Iris pigment epithelial cell (primary cell): ENCODE measurements at regions not wholly inside any gene's neighbourhood (a gene's known extent, or its start where the extent isn't known, plus 50 kb on each side); places are given as distances from the start of the nearest gene placed in this dataset.
A peak's percentile ranks its signal among the peaks of the same experiment; 100 is the strongest.
"Not testable (repeated sequence)": the region's sequence is repeated elsewhere in the genome, so short reads cannot be mapped to it uniquely, and the experiment has no call there.

Source experiments
- DNase-seq: peaks from one replicate; pipeline ENCODE4 v3.0.0-alpha.2; 2011; ENCODE audit warnings: low read depth

- peak; percentile 83 for DNase-seq
These were observed 404.4 kb downstream of the BMP2 start for GRCh38 chr20:7171911-7172310.

- no peak for DNase-seq
These were observed 407.1 kb downstream of the BMP2 start for GRCh38 chr20:7174554-7174953.

- not testable (repeated sequence) for DNase-seq
These were observed 408.3 kb downstream of the BMP2 start for GRCh38 chr20:7175827-7176226.

GRCh38 chr20:7178004-7178403, 410.5 kb downstream of the BMP2 start:
- DNase-seq = no peak

- DNase-seq = peak; percentile 67
These were observed 413.0 kb downstream of the BMP2 start for GRCh38 chr20:7180256-7181045.

GRCh38 chr20:7189231-7189630, 421.7 kb downstream of the BMP2 start:
- DNase-seq = no peak

GRCh38 chr20:7193681-7194080, 426.2 kb downstream of the BMP2 start:
- DNase-seq = peak; percentile 54

- peak; percentile 97 for DNase-seq
These were observed 428.2 kb downstream of the BMP2 start for GRCh38 chr20:7195704-7196103.

GRCh38 chr20:7196481-7196880, 429.0 kb downstream of the BMP2 start:
- DNase-seq = peak; percentile 58

GRCh38 chr20:7199861-7200260, 432.4 kb downstream of the BMP2 start:
- no peak for DNase-seq

GRCh38 chr20:7207186-7207798, 439.8 kb downstream of the BMP2 start:
- DNase-seq = peak; percentile 59

GRCh38 chr20:7210910-7211309, 443.4 kb downstream of the BMP2 start:
- no peak for DNase-seq

- no peak for DNase-seq
These were observed 446.7 kb downstream of the BMP2 start for GRCh38 chr20:7214081-7214740.

- DNase-seq = no peak
These were observed 450.1 kb downstream of the BMP2 start for GRCh38 chr20:7217606-7218005.

GRCh38 chr20:7220755-7221154, 453.3 kb downstream of the BMP2 start:
- DNase-seq = no peak

GRCh38 chr20:7226156-7226555, 458.7 kb downstream of the BMP2 start:
- DNase-seq = no peak

GRCh38 chr20:7231303-7231702, 463.8 kb downstream of the BMP2 start:
- no peak for DNase-seq

- DNase-seq = no peak
These were observed 465.3 kb downstream of the BMP2 start for GRCh38 chr20:7232796-7233195.

- peak; percentile 12 for DNase-seq
These were observed 469.8 kb downstream of the BMP2 start for GRCh38 chr20:7237251-7237650.

GRCh38 chr20:7240490-7240889, 473.0 kb downstream of the BMP2 start:
- DNase-seq = no peak

- DNase-seq = no peak
These were observed 481.1 kb downstream of the BMP2 start for GRCh38 chr20:7248281-7249201.

- no peak for DNase-seq
These were observed 482.9 kb downstream of the BMP2 start for GRCh38 chr20:7250337-7250736.
